Stimulated activated effector memory CD8-positive, alpha-beta T cell treated with anti-CD3 and anti-CD28 coated beads, Interleukin-12 subunit alpha, Interleukin-12 subunit beta, amount 100 ng/mL, for 72 hours (primary cell): ENCODE measurements at regions not wholly inside any gene's neighbourhood (a gene's known extent, or its start where the extent isn't known, plus 50 kb on each side); places are given as distances from the start of the nearest gene placed in this dataset.
"Not testable (repeated sequence)": the region's sequence is repeated elsewhere in the genome, so short reads cannot be mapped to it uniquely, and the experiment has no call there.

Source experiments
- ATAC-seq: fragments of 150-1000 bp; cut with Tn5 transposase; 2 replicates; pipeline ENCODE4 v1.10.0; 2021
- DNase-seq, 2 donors: peaks; one replicate each; pipeline ENCODE4 v3.0.0; 2021 to 2022; ENCODE audit warnings: low spot score in 2 of 2
- H3K27ac Mint-ChIP-seq: one replicate; pipeline ENCODE4 v1.8.0; 2022; ENCODE audit warnings: mild to moderate bottlenecking, mixed read lengths
- H3K36me3 Mint-ChIP-seq: one replicate; pipeline ENCODE4 v1.8.0; 2022; ENCODE audit warnings: mild to moderate bottlenecking, mixed read lengths
- H3K4me1 Mint-ChIP-seq: one replicate; pipeline ENCODE4 v1.8.0; 2022; ENCODE audit warnings: mixed read lengths
- H3K4me3 Mint-ChIP-seq: one replicate; pipeline ENCODE4 v1.8.0; 2022; ENCODE audit warnings: mild to moderate bottlenecking, mixed read lengths
- H3K9me3 Mint-ChIP-seq: one replicate; pipeline ENCODE4 v1.8.0; 2022; ENCODE audit warnings: mixed read lengths

DNA sequence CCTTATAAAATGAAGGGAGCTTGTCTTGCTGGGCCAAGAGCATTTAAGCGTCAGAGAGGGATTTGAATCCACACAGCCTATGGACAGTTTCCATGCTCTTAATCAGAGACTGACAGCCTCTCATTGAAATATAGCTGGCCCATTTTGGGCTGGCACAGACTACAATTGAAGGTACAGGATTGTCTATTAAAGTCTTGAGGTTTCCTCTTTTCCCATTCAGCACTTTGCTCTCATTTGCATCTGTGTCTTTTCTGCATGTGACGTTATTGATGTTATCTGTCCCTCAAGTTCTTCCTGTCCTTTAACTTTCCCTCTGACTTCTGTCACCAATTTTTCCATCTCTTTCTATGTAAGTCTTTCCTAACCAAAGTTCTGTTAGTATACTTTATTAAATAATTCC, 133.3 kb upstream of the SFRP2 start:
- no peak for ATAC-seq
- Mint-ChIP-seq H3K36me3 (no peaks in the 10 kb centered on the region), H3K9me3 (no peaks in the 10 kb centered on the region), H3K4me3 (no peak overlapping the region), H3K27ac (no peak overlapping the region), H3K4me1 (no peaks in the 10 kb centered on the region)
- no peak for DNase-seq

DNA sequence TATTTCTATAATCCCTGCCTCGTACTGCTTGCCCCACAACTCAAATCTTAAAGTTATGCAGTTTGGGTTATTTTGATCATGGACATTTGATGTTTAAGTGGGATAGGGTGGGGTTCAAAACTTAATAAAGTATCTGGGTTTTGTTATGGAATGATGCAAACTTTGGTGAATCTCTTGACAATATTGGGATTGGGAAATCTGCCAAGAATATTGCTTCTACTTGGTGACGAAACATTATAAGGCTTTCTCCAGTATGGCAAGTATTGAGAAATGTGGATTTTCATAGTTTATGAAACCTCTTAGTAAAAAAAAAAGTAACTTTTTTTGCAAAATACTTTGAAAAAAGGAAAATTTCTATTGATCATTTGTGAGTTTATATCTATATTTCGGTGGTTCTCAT, 130.8 kb upstream of the SFRP2 start:
- DNase-seq (no peak), ATAC-seq (no peak)
- Mint-ChIP-seq H3K4me3 (no peak overlapping the region), H3K27ac (no peak overlapping the region), H3K4me1 (no peaks in the 10 kb centered on the region), H3K9me3 (no peaks in the 10 kb centered on the region), H3K36me3 (no peaks in the 10 kb centered on the region)

DNA sequence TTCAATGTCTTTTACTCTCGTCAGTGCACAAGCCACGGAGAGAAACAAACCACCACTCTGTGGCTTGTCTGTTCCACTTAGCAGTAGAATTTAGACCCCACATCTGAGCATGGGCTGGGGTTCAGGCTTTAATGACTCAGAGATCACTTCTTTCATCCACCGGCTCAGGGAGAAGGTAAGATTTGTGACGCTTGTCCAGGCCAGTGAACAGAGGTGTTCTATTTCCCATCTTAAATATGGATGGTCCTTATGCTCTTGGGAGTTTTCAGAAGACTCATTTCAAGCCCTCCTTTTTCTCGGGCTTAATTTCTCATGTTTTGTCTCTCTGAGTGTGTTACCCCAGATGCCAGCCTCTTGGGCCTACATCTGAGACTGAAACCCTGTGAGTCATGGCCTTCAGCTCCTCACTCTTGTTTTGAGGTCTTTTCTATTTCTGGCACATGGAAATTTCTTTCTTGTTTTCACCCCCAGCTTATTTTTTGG, 127.4 kb upstream of the SFRP2 start:
- DNase-seq (peak in 1 of 2 donors; percentile 54), ATAC-seq (peak; percentile 95)
- Mint-ChIP-seq H3K9me3 (no peaks in the 10 kb centered on the region), H3K4me3 (no peak overlapping the region), H3K36me3 (no peaks in the 10 kb centered on the region), H3K4me1 (no peaks in the 10 kb centered on the region), H3K27ac (no peak overlapping the region)

DNA sequence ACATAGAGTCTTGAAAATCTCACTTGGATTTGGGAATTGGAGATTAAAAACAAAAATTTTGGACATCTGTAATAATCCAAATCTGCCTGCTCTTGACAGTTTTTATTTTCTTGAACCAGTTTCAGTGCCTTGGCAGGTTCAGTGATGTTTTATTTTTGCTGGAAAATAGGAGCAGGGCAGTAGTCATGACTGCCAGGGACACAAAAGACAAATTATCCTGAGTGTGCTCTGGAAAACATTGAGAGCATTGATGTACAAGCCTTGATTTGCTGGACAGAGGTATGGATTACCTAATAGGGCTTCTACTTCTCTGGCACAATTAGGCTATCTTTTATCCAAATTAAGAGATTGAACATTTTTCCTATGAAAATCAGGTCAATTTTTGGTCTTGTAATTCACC, 123.4 kb upstream of the SFRP2 start:
- Mint-ChIP-seq H3K27ac (no peak overlapping the region), H3K36me3 (no peaks in the 10 kb centered on the region), H3K9me3 (no peaks in the 10 kb centered on the region), H3K4me1 (no peaks in the 10 kb centered on the region), H3K4me3 (no peak overlapping the region)
- DNase-seq (no peak), ATAC-seq (no peak)

DNA sequence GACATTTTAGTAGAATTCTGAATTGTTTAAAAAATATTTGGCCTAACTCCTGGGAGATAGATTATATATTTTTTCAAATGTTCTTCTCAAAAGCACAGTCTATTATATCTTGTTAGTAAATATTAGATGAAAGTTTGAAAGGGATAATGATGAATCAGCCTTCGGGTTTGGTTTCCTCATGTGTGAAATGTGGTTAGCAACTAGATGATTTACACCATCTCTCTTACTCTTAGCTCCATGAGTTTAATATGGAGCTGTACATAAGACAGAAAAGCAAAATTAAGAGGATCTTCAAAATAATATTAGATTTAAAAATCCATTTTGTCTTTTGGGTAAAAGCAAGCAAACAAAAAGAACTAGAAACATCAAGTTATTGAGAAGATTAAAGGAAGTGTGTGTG, 120.8 kb upstream of the SFRP2 start:
- no peak overlapping the region for H3K27ac Mint-ChIP-seq

DNA sequence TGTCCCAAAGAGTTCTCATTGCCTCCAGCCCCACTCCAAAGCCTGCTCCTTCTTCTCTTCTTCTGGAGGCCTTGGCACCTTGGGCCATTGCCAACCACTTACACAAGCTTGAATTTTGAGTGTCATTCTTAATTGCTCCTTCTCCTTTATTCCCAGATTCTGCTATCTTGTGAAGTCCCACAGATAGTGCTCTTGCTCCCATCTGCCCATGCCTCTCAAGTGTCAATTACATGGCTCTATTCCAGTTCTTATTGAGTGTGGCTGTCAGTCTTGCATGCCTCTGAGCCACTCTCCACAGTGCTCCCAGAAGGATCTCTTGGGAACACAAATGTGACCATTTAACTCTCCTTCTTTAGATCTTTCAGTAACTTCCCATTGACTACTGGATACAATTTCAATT, 117.3 kb upstream of the SFRP2 start:
- H3K4me1 Mint-ChIP-seq, result no peaks in the 10 kb centered on the region
- ATAC-seq, result no peak
- H3K27ac Mint-ChIP-seq, result no peak overlapping the region
- no peak overlapping the region for H3K4me3 Mint-ChIP-seq
- no peaks in the 10 kb centered on the region for H3K36me3 Mint-ChIP-seq
- H3K9me3 Mint-ChIP-seq, result no peaks in the 10 kb centered on the region
- DNase-seq, result no peak

More for the DNA sequence above, 120.8 kb upstream of the SFRP2 start:
- DNase-seq (no peak), ATAC-seq (no peak)
- no peak overlapping the region for H3K4me3 Mint-ChIP-seq
- no peaks in the 10 kb centered on the region for H3K9me3 Mint-ChIP-seq
- no peaks in the 10 kb centered on the region for H3K4me1 Mint-ChIP-seq
- H3K36me3 Mint-ChIP-seq, result no peaks in the 10 kb centered on the region

DNA sequence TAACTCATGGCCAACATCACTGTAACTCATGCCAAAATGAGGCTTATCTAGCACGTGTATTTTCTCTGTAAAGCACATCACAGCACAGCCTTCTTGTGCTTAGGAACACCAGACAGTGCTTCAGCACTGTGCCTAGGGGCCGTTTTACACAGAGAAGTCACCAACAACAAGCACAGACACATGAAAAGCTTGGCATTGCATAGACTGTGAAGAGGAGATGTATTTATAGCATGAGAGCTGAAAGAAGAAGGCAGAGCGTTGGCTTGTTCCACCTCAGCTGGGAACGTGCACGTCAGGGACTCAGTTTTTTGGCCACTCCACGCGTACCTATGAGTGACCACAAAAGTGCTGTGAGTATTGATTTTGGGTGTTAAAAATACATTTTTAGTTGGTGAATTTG, 116.3 kb upstream of the SFRP2 start:
- H3K36me3 Mint-ChIP-seq, result no peaks in the 10 kb centered on the region
- ATAC-seq (no peak), DNase-seq (no peak)
- no peaks in the 10 kb centered on the region for H3K4me1 Mint-ChIP-seq
- no peak overlapping the region for H3K4me3 Mint-ChIP-seq
- no peak overlapping the region for H3K27ac Mint-ChIP-seq
- no peaks in the 10 kb centered on the region for H3K9me3 Mint-ChIP-seq

DNA sequence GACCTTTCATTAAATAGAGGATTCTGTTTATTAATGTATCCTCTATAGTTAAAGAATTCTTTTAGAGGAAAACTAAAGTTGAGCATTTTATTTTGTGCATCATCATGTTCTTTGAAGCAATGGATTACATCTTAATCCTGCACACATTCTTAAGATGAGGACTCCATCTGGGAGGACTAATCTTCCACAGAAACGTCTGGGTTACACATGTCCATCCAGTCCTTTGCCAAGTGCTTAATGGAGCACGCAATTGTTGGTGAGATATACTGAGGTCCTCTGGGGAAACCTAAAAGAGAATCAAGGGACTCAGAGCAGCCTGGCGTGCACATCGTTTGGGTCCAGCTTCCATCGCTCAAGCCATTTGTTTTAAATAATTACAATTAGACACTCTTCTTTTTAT, 115.1 kb upstream of the SFRP2 start:
- Mint-ChIP-seq H3K36me3 (no peaks in the 10 kb centered on the region), H3K4me1 (no peaks in the 10 kb centered on the region), H3K4me3 (no peak overlapping the region), H3K9me3 (no peaks in the 10 kb centered on the region), H3K27ac (no peak overlapping the region)
- DNase-seq, result no peak
- ATAC-seq, result no peak

DNA sequence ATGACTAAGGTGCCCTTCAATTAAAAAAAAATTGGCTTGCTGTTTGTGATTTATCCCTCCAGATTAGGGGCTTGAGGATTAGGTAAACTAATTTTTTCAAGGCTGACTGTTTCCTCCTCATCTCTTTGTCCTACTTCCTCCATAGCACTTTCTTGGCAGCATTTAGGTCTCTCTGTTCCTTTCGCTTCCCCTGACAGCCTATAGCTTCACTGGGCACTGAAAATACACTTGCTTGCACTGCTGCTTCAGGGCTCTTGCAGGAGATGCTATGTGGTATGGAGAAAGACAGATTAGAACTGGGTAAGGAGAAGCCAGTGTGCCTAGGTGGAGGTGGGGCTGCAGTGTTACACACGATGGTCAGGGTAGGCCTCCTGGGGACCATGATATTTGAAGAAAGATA, 112.3 kb upstream of the SFRP2 start:
- Mint-ChIP-seq H3K4me1 (no peaks in the 10 kb centered on the region), H3K27ac (no peak overlapping the region), H3K4me3 (no peak overlapping the region), H3K9me3 (no peaks in the 10 kb centered on the region), H3K36me3 (no peaks in the 10 kb centered on the region)
- DNase-seq, result no peak
- ATAC-seq, result no peak

DNA sequence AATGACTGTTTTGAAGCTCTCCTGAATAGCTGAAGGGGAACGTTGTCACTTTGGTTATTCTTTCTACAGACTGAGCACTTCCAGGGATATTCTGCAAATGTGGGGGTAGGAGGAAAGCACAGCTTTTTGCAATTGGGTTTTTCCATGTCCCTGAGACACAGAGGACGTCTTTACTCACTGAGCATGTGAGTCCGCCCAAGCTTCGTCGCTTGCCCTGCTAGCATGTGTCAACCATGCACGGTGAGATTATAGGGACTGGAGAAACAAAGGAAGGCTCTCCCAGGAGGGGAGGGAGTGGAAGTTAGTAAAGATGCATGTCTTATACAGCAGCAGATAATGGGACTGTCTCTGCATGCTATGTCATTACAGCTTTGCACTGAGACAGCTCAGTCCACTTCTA, 111.5 kb upstream of the SFRP2 start:
- Mint-ChIP-seq H3K9me3 (no peaks in the 10 kb centered on the region), H3K4me3 (no peak overlapping the region), H3K27ac (no peak overlapping the region), H3K36me3 (no peaks in the 10 kb centered on the region), H3K4me1 (no peaks in the 10 kb centered on the region)
- ATAC-seq (peak; percentile 19), DNase-seq (no peak)

DNA sequence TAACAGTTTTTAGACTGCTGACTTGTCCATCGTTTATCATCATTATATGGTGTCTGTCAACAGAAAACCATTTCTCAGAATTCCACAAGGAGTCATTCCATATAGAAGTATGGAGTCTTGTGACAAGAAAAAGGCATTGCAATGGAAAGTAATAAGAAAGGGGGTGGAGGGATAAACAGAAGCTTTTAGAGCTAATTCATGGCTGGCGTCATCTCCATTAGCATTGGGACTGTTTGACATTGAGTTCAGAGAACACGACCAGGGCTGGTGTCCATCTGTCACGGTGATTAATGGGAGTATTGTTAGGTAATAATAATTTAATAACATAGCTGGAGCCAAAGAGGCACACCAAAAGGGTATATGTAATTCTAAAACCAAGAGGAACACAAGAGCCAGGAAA, 101.9 kb upstream of the SFRP2 start:
- Mint-ChIP-seq H3K4me1 (no peaks in the 10 kb centered on the region), H3K36me3 (no peaks in the 10 kb centered on the region), H3K4me3 (no peak overlapping the region), H3K27ac (no peak overlapping the region), H3K9me3 (no peaks in the 10 kb centered on the region)
- DNase-seq, result no peak
- ATAC-seq, result no peak

DNA sequence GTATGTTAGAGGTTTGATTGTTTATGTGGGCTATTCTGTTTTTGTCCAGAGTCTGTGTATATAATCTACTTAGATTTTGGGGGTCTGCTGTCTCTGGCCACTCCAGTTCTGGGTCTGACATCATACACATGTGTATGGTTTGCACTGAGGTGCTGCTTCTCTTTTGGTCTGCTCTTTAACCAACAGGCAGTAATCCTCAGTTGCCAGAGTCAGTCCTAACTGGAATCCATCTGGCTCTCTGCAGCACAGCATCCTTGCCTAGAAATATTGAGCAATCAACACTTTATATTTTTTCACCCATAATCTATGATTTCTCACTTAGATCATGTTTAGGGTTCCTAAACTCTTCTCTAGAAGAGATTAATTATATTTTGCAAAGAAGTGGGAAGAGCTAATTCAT, 98.3 kb upstream of the SFRP2 start:
- H3K4me3 Mint-ChIP-seq, result no peak overlapping the region
- H3K9me3 Mint-ChIP-seq, result no peaks in the 10 kb centered on the region
- H3K4me1 Mint-ChIP-seq, result no peaks in the 10 kb centered on the region
- no peak for ATAC-seq
- no peak overlapping the region for H3K27ac Mint-ChIP-seq
- H3K36me3 Mint-ChIP-seq, result no peaks in the 10 kb centered on the region
- no peak for DNase-seq

DNA sequence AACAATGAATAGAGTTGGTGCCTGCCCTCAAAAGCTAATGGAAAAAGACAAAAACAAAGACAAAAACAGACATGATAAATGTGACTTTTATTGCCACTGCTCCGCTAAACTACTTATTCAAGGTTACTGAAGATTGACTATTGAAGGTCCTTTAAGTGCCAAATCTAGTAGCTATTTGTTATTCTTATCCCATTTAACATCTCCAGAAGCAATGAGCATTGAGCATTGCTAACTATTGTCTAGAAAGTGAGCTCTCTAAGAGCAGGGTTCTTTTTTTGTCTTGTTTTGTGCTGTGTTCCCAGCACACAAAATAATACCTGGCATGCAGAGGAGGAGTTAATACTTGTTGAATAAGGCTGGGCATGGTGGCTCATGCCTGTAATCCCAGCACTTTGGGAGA, 95.4 kb upstream of the SFRP2 start:
- ATAC-seq (no peak), DNase-seq (no peak)
- Mint-ChIP-seq H3K4me1 (no peaks in the 10 kb centered on the region), H3K9me3 (peaks cover 8% of the 10 kb centered on the region), H3K4me3 (no peak overlapping the region), H3K36me3 (no peaks in the 10 kb centered on the region), H3K27ac (no peak overlapping the region)

DNA sequence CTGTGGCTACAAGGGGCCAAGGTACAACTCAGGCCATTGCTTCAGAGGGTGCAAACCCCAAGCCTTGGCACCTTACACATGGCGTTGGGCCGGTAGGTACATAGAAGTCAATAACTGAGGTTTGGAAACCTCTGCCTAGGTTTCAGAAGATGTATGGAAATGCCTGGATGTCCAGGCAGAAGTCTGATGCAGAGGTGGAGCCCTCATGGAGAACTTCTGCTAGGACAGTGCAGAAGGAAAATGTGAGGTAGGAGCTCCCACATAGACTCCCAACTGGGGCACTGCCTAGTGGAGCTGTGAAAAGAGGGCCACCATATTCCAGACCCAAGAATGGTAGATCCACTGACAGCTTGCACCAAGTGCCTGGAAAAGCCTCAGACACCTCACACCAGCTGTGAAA, 92.1 kb upstream of the SFRP2 start:
- H3K36me3 Mint-ChIP-seq, result no peaks in the 10 kb centered on the region
- DNase-seq, result no peak
- H3K4me3 Mint-ChIP-seq, result no peak overlapping the region
- no peaks in the 10 kb centered on the region for H3K4me1 Mint-ChIP-seq
- H3K9me3 Mint-ChIP-seq, result peaks cover 8% of the 10 kb centered on the region
- ATAC-seq, result no peak
- no peak overlapping the region for H3K27ac Mint-ChIP-seq

DNA sequence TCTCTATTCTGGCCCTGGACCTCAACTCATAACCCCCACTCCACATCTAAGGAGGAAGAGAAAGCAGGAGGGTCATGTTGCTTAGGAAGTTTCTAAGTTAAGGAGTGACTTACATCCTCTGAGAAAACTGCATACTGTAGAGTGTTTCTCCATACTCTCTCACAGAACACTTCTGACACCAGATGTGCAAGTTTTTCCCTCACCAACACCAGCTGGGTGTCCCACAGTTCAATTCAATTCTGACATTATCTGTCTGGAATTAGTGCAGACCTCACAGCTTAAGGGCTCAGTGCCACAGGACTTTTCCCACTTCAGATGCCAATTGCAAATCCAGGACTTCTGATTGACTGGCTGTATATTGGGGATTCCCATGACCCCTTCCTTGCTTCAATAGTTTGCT, 89.0 kb upstream of the SFRP2 start:
- ATAC-seq (no peak), DNase-seq (no peak)
- peaks cover 8% of the 10 kb centered on the region for H3K9me3 Mint-ChIP-seq
- H3K36me3 Mint-ChIP-seq, result no peaks in the 10 kb centered on the region
- H3K4me1 Mint-ChIP-seq, result no peaks in the 10 kb centered on the region
- H3K4me3 Mint-ChIP-seq, result no peak overlapping the region
- no peak overlapping the region for H3K27ac Mint-ChIP-seq

DNA sequence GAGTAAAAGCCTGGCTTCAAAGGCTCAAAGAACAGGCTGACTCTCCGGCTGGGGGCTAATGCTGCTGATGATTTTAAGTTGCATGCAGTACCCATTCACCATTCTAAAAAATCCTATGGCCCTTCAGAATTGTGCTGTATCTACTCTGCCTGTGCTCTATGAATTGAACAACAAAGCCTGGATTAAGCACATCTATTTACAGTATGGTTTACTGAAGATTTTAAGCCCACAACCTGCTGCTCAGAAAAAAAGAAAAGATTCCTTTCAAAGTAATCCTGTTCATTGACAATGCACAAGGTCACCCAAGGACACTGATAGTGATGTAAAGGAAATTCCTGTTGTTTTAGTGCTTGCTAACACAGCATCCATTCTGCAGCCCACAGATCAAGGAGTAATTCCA, 84.9 kb upstream of the SFRP2 start:
- no peak for ATAC-seq
- H3K27ac Mint-ChIP-seq, result no peak overlapping the region
- no peak for DNase-seq
- H3K4me3 Mint-ChIP-seq, result no peak overlapping the region
- H3K9me3 Mint-ChIP-seq, result no peaks in the 10 kb centered on the region
- no peaks in the 10 kb centered on the region for H3K36me3 Mint-ChIP-seq
- H3K4me1 Mint-ChIP-seq, result no peaks in the 10 kb centered on the region

DNA sequence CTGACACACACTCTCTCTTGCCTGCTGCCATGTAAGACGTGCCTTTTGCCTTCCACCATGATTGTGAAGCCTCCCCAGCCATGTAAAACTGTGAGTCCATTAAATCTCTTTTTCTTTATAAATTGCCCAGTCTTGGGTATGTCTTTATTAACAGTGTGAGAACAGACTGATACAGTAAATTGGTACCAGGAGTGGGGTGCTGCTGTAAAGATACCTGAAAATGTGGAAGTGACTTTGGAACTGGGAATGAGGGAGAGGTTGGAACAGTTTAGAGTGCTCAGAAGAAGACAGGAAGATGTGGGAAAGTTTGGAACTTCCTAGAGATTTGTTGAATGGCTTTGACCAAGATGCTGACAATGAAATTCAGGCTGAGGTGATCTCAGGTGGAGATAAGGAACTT, 77.9 kb upstream of the SFRP2 start:
- peaks cover 19% of the 10 kb centered on the region for H3K9me3 Mint-ChIP-seq
- H3K4me3 Mint-ChIP-seq, H3K4me1 Mint-ChIP-seq, H3K36me3 Mint-ChIP-seq, DNase-seq, H3K27ac Mint-ChIP-seq, ATAC-seq: not testable (repeated sequence)
